ENCODE measurements at regions not wholly inside any gene's neighbourhood (a gene's known extent, or its start where the extent isn't known, plus 50 kb on each side); places are given as distances from the start of the nearest gene placed in this dataset.

GRCh38 chr10:43926371-43926770, 277.7 kb upstream of the ZNF32 start:
- peaks cover 7 to 37% of the 10 kb centered on the region in 2 donors for H3K27me3 Mint-ChIP-seq (ENCODE audit: low read depth in 2 of 2)
- no peak overlapping the region for H3K27ac Mint-ChIP-seq

GRCh38 chr10:43925793-43926192, 277.1 kb upstream of the ZNF32 start:
- H3K4me1 Mint-ChIP-seq, result peaks cover 0 to 7% of the 10 kb centered on the region in 2 donors
- Histone ChIP-seq H3K36me3 (ENCODE audit: control insufficient read depth, insufficient read depth, low read length) (no peaks in the 10 kb centered on the region), H3K27me3 (ENCODE audit: control insufficient read depth, insufficient read depth, low read length) (no peaks in the 10 kb centered on the region), H3K27ac (ENCODE audit: low read length) (no peak overlapping the region), H3K4me3 (ENCODE audit: low read length) (no peak overlapping the region), H3K4me1 (ENCODE audit: control insufficient read depth, insufficient read depth, low read length) (no peaks in the 10 kb centered on the region), H3K9me3 (ENCODE audit: control insufficient read depth, insufficient read depth, low read length) (no peaks in the 10 kb centered on the region)
- no peak for ATAC-seq
- intact Hi-C loops (cut with micrococcal nuclease), result no loop called here
- H3K27ac Mint-ChIP-seq, result no peak overlapping the region
- TF ChIP-seq CTCF (IDR thresholded peaks at IDR 0.05), result no peak
- H3K36me3 Mint-ChIP-seq, result no peaks in the 10 kb centered on the region
- DNase-seq, result no peak
- no peak overlapping the region for H3K4me3 Mint-ChIP-seq
- 95% methylated on average over 7 of the region's 7 CpGs for WGBS (ENCODE audit: insufficient coverage)
- H3K27me3 Mint-ChIP-seq (ENCODE audit: low read depth in 2 of 2), result peaks cover 7 to 37% of the 10 kb centered on the region in 2 donors
- no peaks in the 10 kb centered on the region for H3K9me3 Mint-ChIP-seq

More at GRCh38 chr10:43926371-43926770, 277.7 kb upstream of the ZNF32 start:
- Mint-ChIP-seq H3K36me3 (no peaks in the 10 kb centered on the region), H3K4me1 (peaks cover 0 to 7% of the 10 kb centered on the region in 2 donors), H3K9me3 (no peaks in the 10 kb centered on the region), H3K4me3 (no peak overlapping the region)
- Histone ChIP-seq H3K4me3 (ENCODE audit: low read length) (no peak overlapping the region), H3K36me3 (ENCODE audit: control insufficient read depth, insufficient read depth, low read length) (no peaks in the 10 kb centered on the region), H3K27me3 (ENCODE audit: control insufficient read depth, insufficient read depth, low read length) (no peaks in the 10 kb centered on the region), H3K27ac (ENCODE audit: low read length) (no peak overlapping the region), H3K4me1 (ENCODE audit: control insufficient read depth, insufficient read depth, low read length) (no peaks in the 10 kb centered on the region), H3K9me3 (ENCODE audit: control insufficient read depth, insufficient read depth, low read length) (no peaks in the 10 kb centered on the region)
- TF ChIP-seq CTCF (IDR thresholded peaks at IDR 0.05), result no peak
- no peak for DNase-seq
- 100% methylated on average over 2 of the region's 5 CpGs for WGBS (ENCODE audit: insufficient coverage)
- no peak for ATAC-seq
- intact Hi-C loops (cut with micrococcal nuclease), result no loop called here

- no peak for ATAC-seq
- intact Hi-C loops (cut with micrococcal nuclease), result no loop called here
- Mint-ChIP-seq H3K27me3 (ENCODE audit: low read depth in 2 of 2) (peaks cover 7 to 20% of the 10 kb centered on the region in 2 donors), H3K27ac (no peak overlapping the region), H3K4me3 (no peak overlapping the region), H3K36me3 (no peaks in the 10 kb centered on the region), H3K4me1 (peaks cover 0 to 8% of the 10 kb centered on the region in 2 donors), H3K9me3 (no peaks in the 10 kb centered on the region)
- TF ChIP-seq CTCF (IDR thresholded peaks at IDR 0.05), result no peak
- WGBS (ENCODE audit: insufficient coverage), result 46% methylated on average over 2 of the region's 2 CpGs
- H3K27ac ChIP-seq (ENCODE audit: low read length), result no peak overlapping the region
- no peaks in the 10 kb centered on the region for H3K36me3 ChIP-seq (ENCODE audit: control insufficient read depth, insufficient read depth, low read length)
- DNase-seq, result no peak
- no peak overlapping the region for H3K4me3 ChIP-seq (ENCODE audit: low read length)
- H3K4me1 ChIP-seq (ENCODE audit: control insufficient read depth, insufficient read depth, low read length), result no peaks in the 10 kb centered on the region
- no peaks in the 10 kb centered on the region for H3K9me3 ChIP-seq (ENCODE audit: control insufficient read depth, insufficient read depth, low read length)
- no peaks in the 10 kb centered on the region for H3K27me3 ChIP-seq (ENCODE audit: control insufficient read depth, insufficient read depth, low read length)
Measured at GRCh38 chr10:43923328-43923727, 274.6 kb upstream of the ZNF32 start.
